Activated T-cell treated with anti-CD3 and anti-CD28 coated beads, Interleukin-2, amount 50 U/mL, for 72 hours (primary cell): ENCODE measurements at regions not wholly inside any gene's neighbourhood (a gene's known extent, or its start where the extent isn't known, plus 50 kb on each side); places are given as distances from the start of the nearest gene placed in this dataset.

ENCODE experiments used
- ATAC-seq, 2 donors: fragments of 150-1000 bp; cut with Tn5 transposase; replicated peaks in 1 of 2; 2 replicates each; pipeline ENCODE4 v1.10.0; 2021; ENCODE audit warnings: moderate library complexity in 2 of 2, mild to moderate bottlenecking in 1 of 2
- DNase-seq, 2 donors: peaks; one replicate each; pipeline ENCODE4 v3.0.0; 2021 to 2022; ENCODE audit warnings: mixed read lengths in 1 of 2
- H3K27ac Mint-ChIP-seq: one replicate; pipeline ENCODE4 v1.8.0; 2022; ENCODE audit warnings: mild to moderate bottlenecking, moderate library complexity, mixed read lengths
- H3K27me3 Mint-ChIP-seq: one replicate; pipeline ENCODE4 v1.8.0; 2022; ENCODE audit warnings: low read depth, mixed read lengths
- H3K36me3 Mint-ChIP-seq, 2 donors: one replicate each; pipeline ENCODE4 v1.8.0; 2022; ENCODE audit warnings: mixed read lengths in 2 of 2, mild to moderate bottlenecking in 1 of 2; ENCODE audit not compliant: insufficient read depth in 2 of 2
- H3K4me1 Mint-ChIP-seq: one replicate; pipeline ENCODE4 v1.8.0; 2022; ENCODE audit warnings: low read depth, mixed read lengths
- H3K4me3 Mint-ChIP-seq, 2 donors: one replicate each; pipeline ENCODE4 v1.8.0; 2022; ENCODE audit warnings: mild to moderate bottlenecking in 2 of 2, mixed read lengths in 2 of 2, moderate library complexity in 2 of 2
- H3K9me3 Mint-ChIP-seq, 2 donors: one replicate each; pipeline ENCODE4 v1.8.0; 2022; ENCODE audit warnings: mixed read lengths in 2 of 2

DNA sequence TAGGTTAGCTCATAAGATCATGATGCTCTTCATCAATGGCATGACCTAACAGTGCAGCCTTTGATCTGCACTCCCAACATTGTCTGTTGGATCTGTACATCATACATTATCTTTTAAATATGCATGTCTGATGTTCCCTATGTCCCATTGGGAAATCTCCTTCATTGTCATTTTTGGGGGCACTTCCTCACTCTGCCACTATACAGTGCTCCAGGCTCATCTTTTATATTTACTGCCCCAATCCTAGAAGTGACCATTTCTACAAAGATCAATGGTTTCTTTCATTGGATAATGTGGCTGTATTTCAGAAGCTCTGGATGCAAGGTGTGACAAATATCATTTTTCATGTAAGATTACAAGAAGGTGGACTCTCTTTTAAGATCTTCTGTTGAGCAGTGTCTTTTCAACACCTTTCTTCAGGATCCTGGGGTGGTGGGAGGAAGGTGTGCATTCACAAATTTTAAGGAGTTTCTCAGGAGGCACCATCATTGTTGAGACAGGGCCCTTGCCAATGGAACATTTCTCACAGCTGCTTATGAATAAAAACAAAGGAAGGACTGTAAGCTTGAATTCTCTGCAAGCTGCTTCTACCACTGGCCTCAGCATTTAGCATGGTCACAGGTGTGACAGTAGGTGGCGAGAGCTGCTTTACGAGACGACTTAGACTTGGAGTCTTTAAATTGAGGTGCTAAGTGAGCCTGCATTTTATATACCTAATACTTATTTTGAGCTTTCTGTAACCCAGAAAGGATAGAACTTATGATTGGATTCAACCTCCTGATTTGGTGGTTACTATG, 403.0 kb downstream of the LMO7 start:
- ATAC-seq = no peak
- no peak overlapping the region for H3K4me3 Mint-ChIP-seq
- H3K27ac Mint-ChIP-seq = no peak overlapping the region
- no peaks in the 10 kb centered on the region for H3K9me3 Mint-ChIP-seq
- no peaks in the 10 kb centered on the region for H3K4me1 Mint-ChIP-seq
- no peaks in the 10 kb centered on the region for H3K36me3 Mint-ChIP-seq
- DNase-seq = no peak
- no peaks in the 10 kb centered on the region for H3K27me3 Mint-ChIP-seq

DNA sequence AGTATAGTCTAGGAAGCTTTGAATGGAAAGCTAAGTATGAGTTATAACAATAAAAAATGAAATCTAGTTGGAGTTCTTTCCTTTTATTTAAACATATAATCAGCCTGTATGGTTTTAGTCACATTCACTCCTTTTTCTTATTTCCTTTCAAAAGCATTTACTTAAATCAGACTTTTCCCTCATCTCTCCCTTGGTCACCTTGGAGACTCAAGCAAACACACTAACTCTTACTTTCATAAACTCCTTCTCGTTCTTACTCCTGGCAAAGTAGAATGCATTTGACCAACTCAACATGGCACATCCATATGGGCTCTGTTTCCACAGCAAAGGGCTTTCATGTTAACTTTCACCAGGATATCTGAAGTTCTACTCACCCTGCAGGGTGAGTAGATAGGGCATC, 400.0 kb downstream of the LMO7 start:
- Mint-ChIP-seq H3K36me3 (no peaks in the 10 kb centered on the region), H3K27me3 (peaks cover 6% of the 10 kb centered on the region), H3K4me1 (no peaks in the 10 kb centered on the region), H3K4me3 (no peak overlapping the region), H3K9me3 (no peaks in the 10 kb centered on the region), H3K27ac (no peak overlapping the region)
- DNase-seq = no peak
- ATAC-seq = no peak

DNA sequence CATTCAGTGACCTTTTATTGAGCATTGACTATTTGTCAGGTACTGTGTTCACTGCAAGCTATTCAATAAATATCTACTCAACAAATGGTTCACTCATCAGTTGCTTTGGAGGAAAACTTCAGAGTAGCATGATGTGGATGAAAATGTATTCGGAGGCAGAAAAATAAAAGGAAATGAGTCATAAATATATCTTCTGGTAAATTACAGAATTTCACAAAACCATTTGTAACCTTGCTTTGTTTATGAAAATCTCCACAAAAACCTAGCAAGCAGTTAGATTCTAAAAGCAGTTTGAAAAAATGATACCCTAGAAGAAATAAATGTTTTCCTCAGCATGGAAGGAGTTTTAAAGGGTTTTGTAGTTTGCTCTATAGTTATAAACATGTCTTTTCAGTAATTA, 399.6 kb downstream of the LMO7 start:
- no peak for ATAC-seq
- Mint-ChIP-seq H3K4me3 (no peak overlapping the region), H3K4me1 (no peaks in the 10 kb centered on the region), H3K27me3 (peaks cover 6% of the 10 kb centered on the region), H3K9me3 (no peaks in the 10 kb centered on the region), H3K27ac (no peak overlapping the region), H3K36me3 (no peaks in the 10 kb centered on the region)
- DNase-seq = no peak

DNA sequence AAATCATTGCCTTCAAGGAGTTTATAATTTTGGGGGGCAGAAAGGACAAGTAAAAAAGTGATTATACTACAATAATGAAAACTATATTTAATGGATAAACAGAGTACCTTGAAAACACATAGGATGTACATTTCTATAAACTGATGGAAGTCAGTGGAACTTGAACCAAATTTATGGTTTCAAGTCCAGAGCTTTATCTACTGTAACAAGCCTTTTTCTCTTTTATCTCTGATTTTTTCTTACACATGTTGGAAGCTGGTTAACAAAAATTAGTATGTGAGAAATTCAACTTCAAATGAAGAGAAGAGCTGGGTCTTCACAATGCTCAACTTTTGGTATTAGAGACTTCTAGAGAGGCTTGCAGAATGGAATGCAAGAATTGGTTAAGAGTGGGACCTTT, 393.6 kb downstream of the LMO7 start:
- Mint-ChIP-seq H3K36me3 (no peaks in the 10 kb centered on the region), H3K9me3 (no peaks in the 10 kb centered on the region), H3K27ac (no peak overlapping the region), H3K4me3 (no peak overlapping the region), H3K27me3 (peaks cover 14% of the 10 kb centered on the region), H3K4me1 (no peaks in the 10 kb centered on the region)
- DNase-seq = no peak
- no peak for ATAC-seq

DNA sequence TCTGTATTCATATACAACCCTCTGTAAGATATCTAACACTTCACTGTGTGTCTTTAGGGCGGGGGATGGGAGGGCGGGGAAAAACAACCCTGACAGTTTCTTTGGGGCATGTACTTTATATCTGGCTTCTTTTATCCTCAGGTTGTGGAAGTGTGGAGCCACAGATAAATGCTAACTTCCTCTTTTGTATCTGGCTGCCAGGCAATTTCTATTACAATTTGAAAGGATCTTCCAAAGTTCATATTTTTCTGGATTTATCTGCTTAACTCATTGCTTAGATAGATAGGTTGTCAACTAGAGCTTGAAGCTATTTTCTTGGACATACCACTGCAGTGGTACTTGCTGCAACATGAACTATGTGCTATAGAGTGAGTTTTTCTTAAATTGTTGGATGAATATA, 393.0 kb downstream of the LMO7 start:
- ATAC-seq = no peak
- Mint-ChIP-seq H3K36me3 (no peaks in the 10 kb centered on the region), H3K4me1 (no peaks in the 10 kb centered on the region), H3K27me3 (peaks cover 14% of the 10 kb centered on the region), H3K9me3 (no peaks in the 10 kb centered on the region), H3K4me3 (no peak overlapping the region), H3K27ac (no peak overlapping the region)
- DNase-seq = no peak

DNA sequence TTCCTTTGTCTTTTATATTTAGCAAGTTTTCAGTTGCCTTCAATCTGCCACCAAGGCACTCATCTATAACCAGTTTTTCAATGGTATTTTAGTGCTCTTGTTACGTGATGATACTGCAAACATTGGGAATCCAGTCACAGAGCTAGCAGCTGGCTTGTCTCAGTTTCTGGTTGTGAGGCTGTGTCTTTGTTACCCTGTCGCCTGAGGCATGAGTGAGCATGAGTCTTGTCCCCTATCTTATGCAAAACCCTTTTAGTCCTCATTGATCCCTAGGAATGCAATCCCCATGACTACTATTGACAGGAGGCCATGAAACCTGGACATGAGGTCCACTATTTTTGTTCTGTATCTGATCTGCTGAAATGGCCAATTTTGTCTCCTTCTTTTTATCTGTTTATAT, 391.0 kb downstream of the LMO7 start:
- no peaks in the 10 kb centered on the region for H3K9me3 Mint-ChIP-seq
- DNase-seq (no peak), ATAC-seq (no peak)
- no peaks in the 10 kb centered on the region for H3K4me1 Mint-ChIP-seq
- no peak overlapping the region for H3K4me3 Mint-ChIP-seq
- peaks cover 21% of the 10 kb centered on the region for H3K27me3 Mint-ChIP-seq
- H3K27ac Mint-ChIP-seq = no peak overlapping the region
- H3K36me3 Mint-ChIP-seq = no peaks in the 10 kb centered on the region

DNA sequence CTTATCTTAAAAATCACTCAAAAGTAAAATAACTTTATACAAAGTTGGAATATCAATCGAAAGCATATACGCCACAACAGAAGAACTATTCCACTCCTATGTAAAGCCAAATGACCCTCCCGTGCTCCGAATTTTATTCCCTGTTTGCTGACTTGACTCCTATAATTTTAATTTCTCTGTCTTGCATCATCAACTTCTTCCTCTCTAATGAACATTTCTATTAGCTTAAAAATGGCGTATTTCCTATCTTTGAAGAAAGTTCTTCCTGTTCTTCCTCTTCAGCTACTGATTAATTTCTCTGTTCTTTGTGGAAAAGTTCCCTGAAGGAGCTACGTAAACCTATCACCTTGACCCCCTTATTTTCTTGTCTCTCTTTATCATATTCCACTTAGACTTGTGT, 389.3 kb downstream of the LMO7 start:
- ATAC-seq (no peak), DNase-seq (no peak)
- H3K27ac Mint-ChIP-seq = no peak overlapping the region
- no peaks in the 10 kb centered on the region for H3K4me1 Mint-ChIP-seq
- no peak overlapping the region for H3K4me3 Mint-ChIP-seq
- no peaks in the 10 kb centered on the region for H3K36me3 Mint-ChIP-seq
- H3K9me3 Mint-ChIP-seq = no peaks in the 10 kb centered on the region
- H3K27me3 Mint-ChIP-seq = peaks cover 16% of the 10 kb centered on the region

DNA sequence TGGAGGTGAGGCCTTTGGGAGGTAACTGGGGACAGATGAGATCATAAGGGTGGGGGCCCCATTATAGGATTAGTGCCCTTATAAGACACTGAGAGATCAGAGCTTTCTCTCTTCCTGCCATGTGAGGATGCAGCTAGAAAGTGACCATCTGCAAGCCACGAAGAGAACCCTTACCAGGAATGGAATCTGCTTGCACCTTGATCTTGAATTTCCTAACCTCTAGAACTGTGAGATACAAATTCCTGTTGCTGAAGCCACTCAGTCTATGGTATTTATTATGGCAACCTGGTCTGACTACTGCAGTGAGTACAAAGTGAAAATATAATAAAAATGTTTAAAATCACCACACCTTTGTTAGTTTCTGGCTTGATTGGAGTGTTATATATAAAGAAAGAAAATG, 388.0 kb downstream of the LMO7 start:
- H3K4me1 Mint-ChIP-seq = no peaks in the 10 kb centered on the region
- no peak for ATAC-seq
- H3K4me3 Mint-ChIP-seq = no peak overlapping the region
- H3K27me3 Mint-ChIP-seq = peaks cover 16% of the 10 kb centered on the region
- H3K9me3 Mint-ChIP-seq = no peaks in the 10 kb centered on the region
- no peak for DNase-seq
- H3K36me3 Mint-ChIP-seq = no peaks in the 10 kb centered on the region
- no peak overlapping the region for H3K27ac Mint-ChIP-seq

DNA sequence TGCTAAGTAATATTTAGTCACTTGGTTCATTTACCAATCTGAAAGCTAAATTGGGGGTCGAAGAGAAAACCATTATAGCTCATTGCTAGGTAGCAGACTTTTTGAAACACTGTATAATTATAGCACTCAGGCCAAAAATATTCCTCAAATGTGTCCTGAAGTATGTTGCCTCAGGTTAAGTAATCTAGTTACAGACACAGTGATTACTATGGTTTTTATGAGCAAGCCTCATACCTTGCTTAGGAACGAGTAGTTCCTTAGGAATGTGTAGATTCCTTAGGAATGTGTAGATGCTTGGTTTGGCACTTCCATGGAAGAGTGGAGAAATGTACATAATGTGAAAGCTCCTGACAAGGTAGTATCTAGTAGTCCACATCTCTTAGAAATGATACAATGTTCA, 387.5 kb downstream of the LMO7 start:
- no peaks in the 10 kb centered on the region for H3K4me1 Mint-ChIP-seq
- peaks cover 16% of the 10 kb centered on the region for H3K27me3 Mint-ChIP-seq
- H3K9me3 Mint-ChIP-seq = no peaks in the 10 kb centered on the region
- H3K4me3 Mint-ChIP-seq = no peak overlapping the region
- DNase-seq (no peak), ATAC-seq (no peak)
- no peaks in the 10 kb centered on the region for H3K36me3 Mint-ChIP-seq
- no peak overlapping the region for H3K27ac Mint-ChIP-seq

DNA sequence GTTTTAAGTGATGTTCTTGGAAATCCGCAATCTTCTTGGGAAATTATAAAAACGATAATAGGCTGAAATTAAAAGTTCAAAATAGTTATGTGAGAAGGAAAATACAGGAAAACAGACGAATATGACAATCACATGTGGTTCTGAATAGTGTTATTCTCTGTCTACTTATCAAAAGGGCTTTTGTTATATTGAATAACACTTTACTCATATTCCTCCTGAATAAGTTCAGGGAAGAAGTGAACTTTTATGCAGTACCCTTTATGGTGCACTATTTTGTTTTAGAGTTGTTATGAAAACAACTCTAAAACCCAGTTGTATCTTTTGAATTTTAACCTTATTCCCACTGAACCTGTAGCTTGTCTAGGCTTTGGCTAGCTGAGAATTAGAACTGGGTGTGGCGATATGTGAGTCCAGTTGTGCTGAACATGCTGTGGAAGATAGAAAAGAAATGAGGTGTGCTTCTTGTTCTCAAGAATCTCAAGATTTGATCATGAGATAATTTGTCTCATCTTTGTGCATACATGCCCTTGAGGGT, 384.4 kb downstream of the LMO7 start:
- H3K4me3 Mint-ChIP-seq = no peak overlapping the region
- no peaks in the 10 kb centered on the region for H3K4me1 Mint-ChIP-seq
- ATAC-seq (no peak), DNase-seq (no peak)
- no peaks in the 10 kb centered on the region for H3K36me3 Mint-ChIP-seq
- no peak overlapping the region for H3K27ac Mint-ChIP-seq
- no peaks in the 10 kb centered on the region for H3K9me3 Mint-ChIP-seq
- H3K27me3 Mint-ChIP-seq = peaks cover 7% of the 10 kb centered on the region

DNA sequence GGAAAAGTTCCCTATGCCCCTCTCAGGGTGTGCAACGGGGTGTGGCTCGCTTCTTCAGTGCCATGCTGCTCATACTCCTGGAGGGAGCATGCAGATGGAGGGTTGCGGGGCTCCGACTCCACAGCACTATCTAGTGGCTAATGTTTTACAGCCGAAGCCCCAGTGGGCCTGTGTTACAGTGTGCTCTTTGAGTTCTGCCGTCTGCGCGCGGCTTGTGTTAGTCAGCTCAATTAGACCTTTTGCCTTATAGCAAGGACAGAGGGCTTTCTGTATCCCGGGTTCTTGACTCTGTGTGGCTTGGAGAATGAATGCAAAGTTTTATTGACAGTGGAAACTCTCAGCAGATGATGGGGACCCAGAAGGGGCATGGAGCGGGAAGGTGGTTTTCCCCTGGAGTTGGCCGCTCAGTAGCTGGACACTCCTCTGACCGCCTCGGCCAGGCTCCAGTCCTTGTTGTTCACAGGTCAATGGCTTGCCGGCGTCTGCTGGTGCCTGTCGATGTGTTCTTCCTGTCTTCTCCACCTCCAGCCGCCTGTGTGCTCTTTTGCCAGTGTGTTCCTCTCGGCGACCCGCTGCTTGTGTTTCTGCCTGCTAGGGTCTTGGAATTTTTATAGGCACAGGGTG, 383.4 kb downstream of the LMO7 start:
- Mint-ChIP-seq H3K9me3 (no peaks in the 10 kb centered on the region), H3K27me3 (peaks cover 7% of the 10 kb centered on the region), H3K4me1 (no peaks in the 10 kb centered on the region), H3K27ac (no peak overlapping the region), H3K4me3 (no peak overlapping the region), H3K36me3 (no peaks in the 10 kb centered on the region)
- DNase-seq (no peak), ATAC-seq (no peak)

DNA sequence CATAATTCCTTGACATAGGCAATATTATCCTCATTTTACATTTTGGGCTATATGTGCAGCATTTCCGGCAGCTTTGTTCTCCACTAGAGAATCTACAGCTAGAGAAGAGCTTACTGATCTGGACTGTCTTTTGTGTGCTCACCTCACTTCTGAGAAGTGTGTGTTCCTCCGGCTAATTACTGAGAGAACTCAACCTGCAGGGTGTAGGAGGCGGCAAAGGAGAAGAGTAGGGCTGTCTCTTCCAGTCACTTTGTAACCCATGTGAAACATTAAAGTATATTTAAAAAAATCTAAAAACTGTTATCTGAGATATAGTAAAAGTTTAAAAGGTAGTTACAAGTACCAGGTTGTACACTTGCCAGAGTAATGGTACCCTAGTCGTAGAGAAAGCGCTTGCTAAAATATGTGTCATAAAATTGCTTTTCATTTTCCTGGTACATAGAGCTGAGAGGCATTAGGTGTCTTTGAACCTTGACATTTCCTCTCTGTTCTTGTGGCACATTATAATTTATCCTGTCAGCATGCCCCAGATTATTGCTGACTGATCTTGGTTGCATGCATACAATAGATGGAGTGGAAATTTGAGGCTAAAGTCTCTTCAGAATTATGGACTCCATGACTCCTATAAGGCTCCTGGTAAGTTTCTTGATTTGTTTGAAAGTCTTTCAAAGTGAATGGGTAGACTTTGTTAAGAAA, 381.9 kb downstream of the LMO7 start:
- DNase-seq (no peak), ATAC-seq (no peak)
- H3K27ac Mint-ChIP-seq = no peak overlapping the region
- H3K9me3 Mint-ChIP-seq = no peaks in the 10 kb centered on the region
- no peak overlapping the region for H3K4me3 Mint-ChIP-seq
- H3K36me3 Mint-ChIP-seq = no peaks in the 10 kb centered on the region
- H3K27me3 Mint-ChIP-seq = peaks cover 5% of the 10 kb centered on the region
- H3K4me1 Mint-ChIP-seq = no peaks in the 10 kb centered on the region

DNA sequence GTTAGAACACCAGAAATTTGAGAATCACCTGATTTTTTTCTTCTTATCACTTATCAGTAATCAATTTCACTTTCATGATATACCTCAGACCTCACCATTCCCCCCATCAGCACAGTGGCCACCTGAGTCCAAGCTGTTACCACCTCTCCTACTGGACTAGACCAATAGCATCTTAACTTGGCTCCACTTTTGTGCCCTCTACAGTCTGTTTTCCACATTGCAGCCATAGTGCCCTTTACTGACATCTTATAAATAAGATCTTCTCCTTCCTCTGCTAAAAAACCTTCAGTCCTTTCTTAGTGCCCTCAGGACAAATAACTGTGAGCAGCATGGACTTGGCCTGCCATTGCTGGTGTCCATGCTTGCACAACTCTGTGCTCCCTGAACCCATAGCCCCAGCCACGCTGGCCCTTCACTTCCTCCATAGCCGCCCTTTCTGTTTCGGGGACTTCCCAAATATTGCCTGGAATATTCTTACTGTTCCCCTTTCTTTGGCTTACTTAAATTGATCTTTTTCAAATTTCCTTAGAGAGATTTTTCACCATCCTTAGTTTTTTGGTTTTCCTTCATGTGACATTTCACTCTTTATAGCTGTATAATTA, 380.8 kb downstream of the LMO7 start:
- ATAC-seq (peak in 1 of 2 donors; percentile 45), DNase-seq (peak in 1 of 2 donors; percentile 8)
- no peaks in the 10 kb centered on the region for H3K9me3 Mint-ChIP-seq
- H3K36me3 Mint-ChIP-seq = no peaks in the 10 kb centered on the region
- H3K27me3 Mint-ChIP-seq = no peaks in the 10 kb centered on the region
- no peak overlapping the region for H3K4me3 Mint-ChIP-seq
- H3K4me1 Mint-ChIP-seq = no peaks in the 10 kb centered on the region
- H3K27ac Mint-ChIP-seq = no peak overlapping the region
